Endothelial cell of umbilical vein (primary cell): ENCODE measurements at regions not wholly inside any gene's neighbourhood (a gene's known extent, or its start where the extent isn't known, plus 50 kb on each side); places are given as distances from the start of the nearest gene placed in this dataset.

ENCODE experiments used
- BruUV-seq: library from RNA; stranded (reverse); fragments of 400-500 nt; replicated peaks from 2 replicates; lab custom pipeline; 2021; lab: Mats Ljungman, UMichigan
- CTCF ChIA-PET: fragments of 300-600, 350-600 bp; sonication (Branson Sonifier 250); formaldehyde crosslinking; loops from one replicate; lab custom pipeline; 2021; ENCODE audit warnings: antibody characterized with exemption, inconsistent platforms; lab: Charles Lee
- POLR2A ChIA-PET: fragments of 300-600, 350-600 bp; sonication (Branson Sonifier 250); formaldehyde crosslinking; loops from one replicate; lab custom pipeline; 2021; ENCODE audit warnings: antibody characterized with exemption, inconsistent platforms; lab: Charles Lee
- DNase-seq: peaks from one replicate; pipeline ENCODE4 v3.0.0-alpha.2; 2011; ENCODE audit warnings: low read depth, low spot score
- FAIRE-seq: peaks from 2 replicates; lab custom pipeline; 2011; peaks lifted over from hg19 to GRCh38; lab: Jason Lieb, UNC
- H2AFZ ChIP-seq: 2 replicates; pipeline ENCODE4 v1.6.0; 2012; ENCODE audit warnings: low read depth, low read length, control low read depth, inconsistent platforms
- H3K27ac ChIP-seq: 2 replicates; pipeline ENCODE4 v1.5.1; 2011; ENCODE audit warnings: low read depth, mild to moderate bottlenecking, control low read depth, low read length, moderate library complexity; ENCODE audit not compliant: insufficient read depth
- H3K27me3 ChIP-seq, 2 experiments: 2 replicates each; pipeline versions ENCODE4 v1.6.0 to v1.6.1; 2011; ENCODE audit warnings: low read length in 2 of 2, mixed read lengths in 1 of 2; ENCODE audit not compliant: control insufficient read depth in 2 of 2, insufficient read depth in 2 of 2
- H3K36me3 ChIP-seq, 2 experiments: 2 replicates in 1 of 2; 3 replicates in 1 of 2; pipeline ENCODE4 v1.5.1; 2011; ENCODE audit warnings: low read length in 2 of 2, mild to moderate bottlenecking in 1 of 2, moderate library complexity in 1 of 2; ENCODE audit not compliant: control insufficient read depth in 2 of 2, insufficient read depth in 2 of 2; ENCODE audit errors: extremely low read depth in 1 of 2
- H3K4me1 ChIP-seq: 3 replicates; pipeline ENCODE4 v1.5.1; 2011; ENCODE audit warnings: mild to moderate bottlenecking, low read length; ENCODE audit not compliant: control insufficient read depth, insufficient read depth; ENCODE audit errors: extremely low read depth
- H3K4me2 ChIP-seq: 2 replicates; pipeline ENCODE4 v1.6.1; 2011; ENCODE audit warnings: low read length, control low read depth, mixed read lengths; ENCODE audit not compliant: insufficient read depth
- H3K4me3 ChIP-seq, 3 experiments: fragments of 200-600 bp in 1 of 3; sonication (generic), shearing (Covaris generic) in 1 of 3; replicated peaks in 1 of 3; 2 replicates each; pipeline ENCODE4 v1.5.1; 2011 to 2016; ENCODE audit warnings: control low read depth in 3 of 3, low read length in 3 of 3, mild to moderate bottlenecking in 2 of 3, inconsistent platforms in 1 of 3, low read depth in 1 of 3, moderate library complexity in 1 of 3; ENCODE audit not compliant: insufficient read depth in 1 of 3
- H3K79me2 ChIP-seq: 2 replicates; pipeline ENCODE4 v1.6.0; 2012; ENCODE audit warnings: low read length, inconsistent platforms; ENCODE audit not compliant: control insufficient read depth, insufficient read depth
- H3K9ac ChIP-seq: replicated peaks from 2 replicates; pipeline ENCODE3; 2011; ENCODE audit warnings: low read length, control low read depth; ENCODE audit not compliant: insufficient read depth; ENCODE audit errors: extremely low read depth
- H3K9me1 ChIP-seq: replicated peaks from 3 replicates; pipeline ENCODE4 v1.6.0; 2011; ENCODE audit warnings: mild to moderate bottlenecking, low read length; ENCODE audit not compliant: control insufficient read depth, insufficient read depth; ENCODE audit errors: extremely low read depth
- H3K9me3 ChIP-seq: replicated peaks from 2 replicates; pipeline ENCODE4 v1.5.1; 2012; ENCODE audit warnings: low read length, inconsistent platforms; ENCODE audit not compliant: control insufficient read depth, insufficient read depth
- H4K20me1 ChIP-seq: replicated peaks from 2 replicates; pipeline ENCODE3; 2011; ENCODE audit warnings: mild to moderate bottlenecking, low read length; ENCODE audit not compliant: control insufficient read depth, insufficient read depth; ENCODE audit errors: extremely low read depth
- EZH2 ChIP-seq: IDR thresholded peaks from 2 replicates; pipeline ENCODE4 v1.6.1; 2012; ENCODE audit warnings: borderline replicate concordance, low read depth, mild to moderate bottlenecking, moderate library complexity, low read length, inconsistent platforms; ENCODE audit not compliant: severe bottlenecking
- FOS ChIP-seq: IDR thresholded peaks from 2 replicates; pipeline ENCODE4 v1.6.1; 2011; ENCODE audit warnings: mild to moderate bottlenecking, low read length, moderate library complexity, borderline replicate concordance; ENCODE audit not compliant: insufficient read depth
- GATA2 ChIP-seq: IDR thresholded peaks from 2 replicates; pipeline ENCODE4 v1.7.0; 2011; ENCODE audit warnings: low read depth, mild to moderate bottlenecking, moderate library complexity, mixed read lengths, low read length; ENCODE audit not compliant: insufficient read length, insufficient read depth
- JUN ChIP-seq: IDR thresholded peaks from 2 replicates; pipeline ENCODE4 v1.6.1; 2011; ENCODE audit warnings: borderline replicate concordance, low read depth; ENCODE audit not compliant: insufficient read length, insufficient read depth
- MYC ChIP-seq: IDR thresholded peaks from one replicate; pipeline ENCODE4 v1.6.1; 2011; ENCODE audit warnings: mild to moderate bottlenecking, low read depth, low read length
- POLR2A ChIP-seq: IDR thresholded peaks from 2 replicates; pipeline ENCODE4 v1.6.1; 2012; ENCODE audit warnings: low read depth, mild to moderate bottlenecking, control low read depth, low read length
- POLR2AphosphoS5 ChIP-seq: IDR thresholded peaks from 2 replicates; pipeline ENCODE4 v1.6.1; 2012; ENCODE audit warnings: low read depth, mild to moderate bottlenecking, control low read depth, low read length, moderate library complexity; ENCODE audit not compliant: insufficient read depth
- dilution Hi-C: fragments of 300-500 bp; cut with MboI; formaldehyde crosslinking; loops from one replicate; pipeline ENCODE4 v1.15.0; 2019; ENCODE audit warnings: low sequenced_read_pairs; ENCODE audit not compliant: extremely low pct_ligation_motif_present
- intact Hi-C: fragments of 100-400 bp; cut with micrococcal nuclease; formaldehyde crosslinking; loops from one replicate; pipeline ENCODE4 v1.10.0; 2022
- TF ChIP-seq, protein P1 (sequence below), 2 donors: IDR thresholded peaks; 1 replicate in 1 of 2; 2 replicates in 1 of 2; pipeline ENCODE4 v1.5.1; 2011; ENCODE audit warnings: low read length in 2 of 2, mild to moderate bottlenecking in 2 of 2, moderate library complexity in 2 of 2, control low read depth in 1 of 2, inconsistent platforms in 1 of 2, low read depth in 1 of 2; ENCODE audit not compliant: insufficient read depth in 1 of 2; ENCODE audit errors: extremely low read depth in 1 of 2
- TF ChIP-seq, protein P2 (sequence below): IDR thresholded peaks from 2 replicates; pipeline ENCODE4 v1.6.1; 2011; ENCODE audit not compliant: insufficient read depth, insufficient read length

DNA sequence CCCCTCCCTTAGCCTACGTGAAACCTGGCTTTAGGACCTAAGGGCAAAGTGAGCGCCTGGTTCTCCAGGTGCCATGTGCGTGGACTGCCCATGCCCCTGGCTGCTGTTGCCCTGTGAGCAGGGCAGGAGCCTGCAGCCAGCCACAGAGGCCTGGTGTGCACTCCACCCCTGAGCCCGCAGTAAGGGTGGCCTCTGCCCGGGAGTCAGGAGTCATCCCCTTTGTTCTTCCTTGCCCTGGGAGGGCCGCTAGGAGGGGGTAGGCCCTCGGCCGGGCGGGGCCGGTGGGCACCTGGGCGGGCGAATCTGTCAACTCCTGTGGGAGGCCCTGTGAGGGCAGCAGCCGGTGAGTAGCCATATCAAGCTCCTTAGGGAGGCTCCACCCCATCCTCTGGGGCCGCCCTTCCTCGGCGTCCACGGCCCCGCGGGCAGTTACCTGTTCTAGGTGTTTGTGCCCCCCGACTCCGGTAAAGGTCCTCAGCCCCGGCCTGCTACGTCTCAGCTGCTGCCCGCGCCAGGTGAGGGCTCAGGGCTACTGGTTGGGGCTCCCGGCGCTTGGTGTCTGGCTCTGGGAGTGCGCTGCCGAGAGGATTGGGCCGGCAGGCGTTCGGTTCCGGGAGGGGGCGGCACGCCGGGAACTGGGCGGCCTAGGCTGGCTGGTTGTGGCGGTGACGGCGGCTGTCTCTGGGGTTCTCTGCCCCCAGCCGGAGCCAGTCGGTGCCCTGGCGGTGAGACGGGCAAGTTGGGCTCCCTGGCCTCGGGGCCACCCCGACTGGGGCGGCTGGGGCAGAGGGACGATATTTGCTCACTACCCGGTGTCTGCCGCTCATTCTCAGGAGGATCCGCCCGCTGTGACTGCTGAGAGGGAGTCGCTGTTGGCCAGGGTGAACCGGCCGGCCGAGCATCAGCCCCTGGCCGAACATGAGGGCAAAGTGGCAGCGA lies 1060.2 kb downstream of the TECRL start:
- Histone ChIP-seq H3K9me3 (no peaks in the 10 kb centered on the region), H3K27me3 (no peaks in the 10 kb centered on the region), H4K20me1 (no peaks in the 10 kb centered on the region), H3K4me2 (no peak overlapping the region), H3K9me1 (no peaks in the 10 kb centered on the region), H3K4me1 (no peaks in the 10 kb centered on the region), H3K4me3 (no peak overlapping the region), H2AFZ (no peak overlapping the region), H3K27ac (no peak overlapping the region), H3K9ac (no peak overlapping the region), H3K79me2 (no peaks in the 10 kb centered on the region), H3K36me3 (no peaks in the 10 kb centered on the region)
- ChIA-PET POLR2A (no interaction called here), CTCF (no interaction called here)
- dilution Hi-C loops (no loop called here), intact Hi-C loops (no loop called here)
- DNase-seq: no peak
- FAIRE-seq: no peak
- no peak for TF ChIP-seq POLR2A
- no peak for TF ChIP-seq POLR2AphosphoS5
- TF ChIP-seq, protein P1, sequence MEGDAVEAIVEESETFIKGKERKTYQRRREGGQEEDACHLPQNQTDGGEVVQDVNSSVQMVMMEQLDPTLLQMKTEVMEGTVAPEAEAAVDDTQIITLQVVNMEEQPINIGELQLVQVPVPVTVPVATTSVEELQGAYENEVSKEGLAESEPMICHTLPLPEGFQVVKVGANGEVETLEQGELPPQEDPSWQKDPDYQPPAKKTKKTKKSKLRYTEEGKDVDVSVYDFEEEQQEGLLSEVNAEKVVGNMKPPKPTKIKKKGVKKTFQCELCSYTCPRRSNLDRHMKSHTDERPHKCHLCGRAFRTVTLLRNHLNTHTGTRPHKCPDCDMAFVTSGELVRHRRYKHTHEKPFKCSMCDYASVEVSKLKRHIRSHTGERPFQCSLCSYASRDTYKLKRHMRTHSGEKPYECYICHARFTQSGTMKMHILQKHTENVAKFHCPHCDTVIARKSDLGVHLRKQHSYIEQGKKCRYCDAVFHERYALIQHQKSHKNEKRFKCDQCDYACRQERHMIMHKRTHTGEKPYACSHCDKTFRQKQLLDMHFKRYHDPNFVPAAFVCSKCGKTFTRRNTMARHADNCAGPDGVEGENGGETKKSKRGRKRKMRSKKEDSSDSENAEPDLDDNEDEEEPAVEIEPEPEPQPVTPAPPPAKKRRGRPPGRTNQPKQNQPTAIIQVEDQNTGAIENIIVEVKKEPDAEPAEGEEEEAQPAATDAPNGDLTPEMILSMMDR (IDR thresholded peaks at IDR 0.05; ENCODE audit: extremely low read depth in 1 of 2, insufficient read depth in 1 of 2, low read depth in 1 of 2, low read length in 2 of 2): no peak
- no peak for TF ChIP-seq MYC
- no peak for TF ChIP-seq GATA2
- TF ChIP-seq FOS: no peak
- no peak for TF ChIP-seq EZH2
- TF ChIP-seq JUN: no peak
- TF ChIP-seq, protein P2, sequence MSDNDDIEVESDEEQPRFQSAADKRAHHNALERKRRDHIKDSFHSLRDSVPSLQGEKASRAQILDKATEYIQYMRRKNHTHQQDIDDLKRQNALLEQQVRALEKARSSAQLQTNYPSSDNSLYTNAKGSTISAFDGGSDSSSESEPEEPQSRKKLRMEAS: no peak
- no TSS peak for BruUV-seq
